Calu3 (cell line): ENCODE measurements at regions not wholly inside any gene's neighbourhood (a gene's known extent, or its start where the extent isn't known, plus 50 kb on each side); places are given as distances from the start of the nearest gene placed in this dataset.

Source experiments
- BruUV-seq: library from RNA; stranded (reverse); fragments of 400-500 nt; replicated peaks from 2 replicates; lab custom pipeline; 2021; lab: Mats Ljungman, UMichigan
- CTCF ChIA-PET: fragments of 300-600 bp; sonication (Branson Sonifier 250); formaldehyde crosslinking; loops from one replicate; lab custom pipeline; 2022; ENCODE audit warnings: antibody characterized with exemption; lab: Charles Lee
- DNase-seq: peaks from one replicate; pipeline ENCODE4 v3.0.0; 2022
- H3K27ac Mint-ChIP-seq: one replicate; pipeline ENCODE4 v1.8.0; 2022; ENCODE audit warnings: mixed read lengths; ENCODE audit not compliant: unreplicated experiment
- H3K27me3 Mint-ChIP-seq: one replicate; pipeline ENCODE4 v1.8.0; 2022; ENCODE audit warnings: mixed read lengths; ENCODE audit not compliant: unreplicated experiment
- H3K36me3 Mint-ChIP-seq: one replicate; pipeline ENCODE4 v1.8.0; 2022; ENCODE audit warnings: mild to moderate bottlenecking, moderate library complexity, mixed read lengths; ENCODE audit not compliant: insufficient read depth, unreplicated experiment
- H3K4me1 Mint-ChIP-seq: one replicate; pipeline ENCODE4 v1.8.0; 2022; ENCODE audit warnings: mild to moderate bottlenecking, low read depth, mixed read lengths; ENCODE audit not compliant: unreplicated experiment
- H3K4me3 Mint-ChIP-seq: one replicate; pipeline ENCODE4 v1.8.0; 2022; ENCODE audit warnings: mild to moderate bottlenecking, low read depth, moderate library complexity, mixed read lengths; ENCODE audit not compliant: unreplicated experiment
- H3K9me3 Mint-ChIP-seq: one replicate; pipeline ENCODE4 v1.8.0; 2022; ENCODE audit warnings: low read depth, mixed read lengths; ENCODE audit not compliant: unreplicated experiment
- intact Hi-C: fragments of 100-400 bp; cut with micrococcal nuclease; formaldehyde crosslinking; loops from one replicate; pipeline ENCODE4 v1.10.0; 2022; ENCODE audit not compliant: unreplicated experiment
- TF ChIP-seq, protein P1 (sequence below): fragments of 200-600 bp; IDR thresholded peaks from one replicate; pipeline ENCODE4 v1.8.0; 2022; ENCODE audit warnings: antibody characterized with exemption; ENCODE audit not compliant: unreplicated experiment

- Mint-ChIP-seq H3K27me3 (no peaks in the 10 kb centered on the region), H3K4me1 (no peaks in the 10 kb centered on the region), H3K27ac (no peak overlapping the region), H3K36me3 (no peaks in the 10 kb centered on the region), H3K4me3 (no peak overlapping the region), H3K9me3 (peaks cover 2% of the 10 kb centered on the region)
- TF ChIP-seq, protein P1, sequence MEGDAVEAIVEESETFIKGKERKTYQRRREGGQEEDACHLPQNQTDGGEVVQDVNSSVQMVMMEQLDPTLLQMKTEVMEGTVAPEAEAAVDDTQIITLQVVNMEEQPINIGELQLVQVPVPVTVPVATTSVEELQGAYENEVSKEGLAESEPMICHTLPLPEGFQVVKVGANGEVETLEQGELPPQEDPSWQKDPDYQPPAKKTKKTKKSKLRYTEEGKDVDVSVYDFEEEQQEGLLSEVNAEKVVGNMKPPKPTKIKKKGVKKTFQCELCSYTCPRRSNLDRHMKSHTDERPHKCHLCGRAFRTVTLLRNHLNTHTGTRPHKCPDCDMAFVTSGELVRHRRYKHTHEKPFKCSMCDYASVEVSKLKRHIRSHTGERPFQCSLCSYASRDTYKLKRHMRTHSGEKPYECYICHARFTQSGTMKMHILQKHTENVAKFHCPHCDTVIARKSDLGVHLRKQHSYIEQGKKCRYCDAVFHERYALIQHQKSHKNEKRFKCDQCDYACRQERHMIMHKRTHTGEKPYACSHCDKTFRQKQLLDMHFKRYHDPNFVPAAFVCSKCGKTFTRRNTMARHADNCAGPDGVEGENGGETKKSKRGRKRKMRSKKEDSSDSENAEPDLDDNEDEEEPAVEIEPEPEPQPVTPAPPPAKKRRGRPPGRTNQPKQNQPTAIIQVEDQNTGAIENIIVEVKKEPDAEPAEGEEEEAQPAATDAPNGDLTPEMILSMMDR = no peak
- CTCF ChIA-PET = no interaction called here
- intact Hi-C loops = no loop called here
- DNase-seq = no peak
- no TSS peak for BruUV-seq
Observed at GRCh38 chr11:80458376-80458775, 1017.5 kb upstream of the TENM4 start.

- no peaks in the 10 kb centered on the region for H3K36me3 Mint-ChIP-seq
- CTCF ChIA-PET = no interaction called here
- H3K27ac Mint-ChIP-seq = no peak overlapping the region
- BruUV-seq = no TSS peak
- intact Hi-C loops = no loop called here
- no peak overlapping the region for H3K4me3 Mint-ChIP-seq
- TF ChIP-seq, protein P1 = no peak
- H3K27me3 Mint-ChIP-seq = no peaks in the 10 kb centered on the region
- DNase-seq = no peak
- H3K4me1 Mint-ChIP-seq = no peaks in the 10 kb centered on the region
- H3K9me3 Mint-ChIP-seq = peaks cover 2% of the 10 kb centered on the region
Observed at GRCh38 chr11:80457823-80458222, 1017.0 kb upstream of the TENM4 start.

- H3K4me1 Mint-ChIP-seq = no peaks in the 10 kb centered on the region
- no peak for DNase-seq
- H3K27me3 Mint-ChIP-seq = no peaks in the 10 kb centered on the region
- CTCF ChIA-PET = no interaction called here
- H3K27ac Mint-ChIP-seq = no peak overlapping the region
- intact Hi-C loops = no loop called here
- no peaks in the 10 kb centered on the region for H3K36me3 Mint-ChIP-seq
- peaks cover 2% of the 10 kb centered on the region for H3K9me3 Mint-ChIP-seq
- TF ChIP-seq, protein P1 = no peak
- BruUV-seq = no TSS peak
- no peak overlapping the region for H3K4me3 Mint-ChIP-seq
Observed at GRCh38 chr11:80455818-80456217, 1015.0 kb upstream of the TENM4 start.

DNA sequence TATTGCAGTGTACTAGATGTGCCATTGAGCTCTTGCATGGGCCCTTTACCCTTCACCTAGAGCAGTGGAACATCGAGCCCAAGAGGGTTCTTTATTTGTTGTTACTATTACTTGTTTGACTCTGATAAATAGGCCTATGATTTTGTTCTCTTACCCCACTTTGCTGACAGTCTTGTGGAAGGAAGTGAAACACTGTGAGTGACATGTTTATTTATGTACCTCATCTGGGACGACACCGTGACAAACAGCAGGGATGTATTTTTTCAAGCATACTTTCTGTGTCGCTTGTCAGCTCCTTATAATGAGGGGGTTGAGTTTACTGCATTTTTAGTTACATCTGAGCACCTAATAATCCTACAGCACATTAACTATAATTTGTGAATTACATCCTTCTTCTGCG, 1010.3 kb upstream of the TENM4 start:
- BruUV-seq = no TSS peak
- no peak for DNase-seq
- Mint-ChIP-seq H3K4me1 (no peaks in the 10 kb centered on the region), H3K9me3 (peaks cover 2% of the 10 kb centered on the region), H3K27me3 (no peaks in the 10 kb centered on the region), H3K27ac (no peak overlapping the region), H3K36me3 (no peaks in the 10 kb centered on the region), H3K4me3 (no peak overlapping the region)
- CTCF ChIA-PET = no interaction called here
- TF ChIP-seq, protein P1 = no peak
- intact Hi-C loops = no loop called here
